ENCODE measurements at regions not wholly inside any gene's neighbourhood (a gene's known extent, or its start where the extent isn't known, plus 50 kb on each side); places are given as distances from the start of the nearest gene placed in this dataset.

GRCh38 chr2:142813830-142814829, 63.3 kb upstream of the KYNU start:
- TF ChIP-seq CTCF (conservative IDR thresholded peaks at IDR 0.05; ENCODE audit: low read length), result no peak
- no peak for TF ChIP-seq EZH2phosphoT487 (IDR thresholded peaks at IDR 0.05; ENCODE audit: borderline replicate concordance)

All from Loucy (cell line).